ENCODE measurements at regions not wholly inside any gene's neighbourhood (a gene's known extent, or its start where the extent isn't known, plus 50 kb on each side); places are given as distances from the start of the nearest gene placed in this dataset.
"Not testable (repeated sequence)": the region's sequence is repeated elsewhere in the genome, so short reads cannot be mapped to it uniquely, and the experiment has no call there.

- DNase-seq: peak; percentile 59
Measured at GRCh38 chr6:6724539-6725467, 136.3 kb downstream of the LY86 start.

- peak; percentile 95 for DNase-seq
Measured at GRCh38 chr6:6725468-6726209, 137.1 kb downstream of the LY86 start.

GRCh38 chr6:6728169-6728941, 139.8 kb downstream of the LY86 start:
- no peak for DNase-seq

- no peak for DNase-seq
Measured at GRCh38 chr6:6729971-6730370, 141.5 kb downstream of the LY86 start.

- peak; percentile 70 for DNase-seq
Measured at GRCh38 chr6:6730831-6731230, 142.3 kb downstream of the LY86 start.

GRCh38 chr6:6734479-6735465, 146.3 kb downstream of the LY86 start:
- no peak for DNase-seq

GRCh38 chr6:6736791-6737654, 148.5 kb downstream of the LY86 start:
- no peak for DNase-seq

- no peak for DNase-seq
Measured at GRCh38 chr6:6737671-6738070, 149.2 kb downstream of the LY86 start.

- DNase-seq: no peak
Measured at GRCh38 chr6:6738108-6738507, 149.6 kb downstream of the LY86 start.

- DNase-seq: no peak
Measured at GRCh38 chr6:6738922-6739716, 150.6 kb downstream of the LY86 start.

- DNase-seq: no peak
Measured at GRCh38 chr6:6740595-6740994, 152.1 kb downstream of the LY86 start.

GRCh38 chr6:6741264-6741663, 152.7 kb downstream of the LY86 start:
- no peak for DNase-seq

- no peak for DNase-seq
Measured at GRCh38 chr6:6742535-6742934, 154.0 kb downstream of the LY86 start.

GRCh38 chr6:6744551-6744950, 156.0 kb downstream of the LY86 start:
- DNase-seq: no peak

- not testable (repeated sequence) for DNase-seq
Measured at GRCh38 chr6:6745637-6746332, 157.3 kb downstream of the LY86 start.

- DNase-seq: no peak
Measured at GRCh38 chr6:6746333-6746969, 157.9 kb downstream of the LY86 start.

GRCh38 chr6:6746970-6747338, 158.4 kb downstream of the LY86 start:
- no peak for DNase-seq

GRCh38 chr6:6747371-6747770, 158.9 kb downstream of the LY86 start:
- no peak for DNase-seq

- DNase-seq: no peak
Measured at GRCh38 chr6:6748001-6748400, 159.5 kb downstream of the LY86 start.
